GM12872 (cell line): ENCODE measurements at regions not wholly inside any gene's neighbourhood (a gene's known extent, or its start where the extent isn't known, plus 50 kb on each side); places are given as distances from the start of the nearest gene placed in this dataset.

Experiments used
- CTCF ChIP-seq: IDR thresholded peaks from 3 replicates; pipeline ENCODE4 v1.5.1; 2011; ENCODE audit warnings: low read depth, mild to moderate bottlenecking, low read length, moderate library complexity; ENCODE audit not compliant: insufficient read depth

- TF ChIP-seq CTCF: no peak
Observed at GRCh38 chr4:36467670-36468069, 186.3 kb downstream of the DTHD1 start.

- no peak for TF ChIP-seq CTCF
Observed at GRCh38 chr4:36471903-36472302, 190.5 kb downstream of the DTHD1 start.

- no peak for TF ChIP-seq CTCF
Observed at GRCh38 chr4:36476135-36476534, 194.7 kb downstream of the DTHD1 start.

- no peak for TF ChIP-seq CTCF
Observed at GRCh38 chr4:36477861-36478260, 196.4 kb downstream of the DTHD1 start.

- TF ChIP-seq CTCF: no peak
Observed at GRCh38 chr4:36485885-36486284, 204.5 kb downstream of the DTHD1 start.

- no peak for TF ChIP-seq CTCF
Observed at GRCh38 chr4:36489798-36490197, 208.4 kb downstream of the DTHD1 start.

- TF ChIP-seq CTCF: no peak
Observed at GRCh38 chr4:36492041-36492440, 210.6 kb downstream of the DTHD1 start.

- TF ChIP-seq CTCF: no peak
Observed at GRCh38 chr4:36492590-36492989, 211.2 kb downstream of the DTHD1 start.
